ENCODE measurements at regions not wholly inside any gene's neighbourhood (a gene's known extent, or its start where the extent isn't known, plus 50 kb on each side); places are given as distances from the start of the nearest gene placed in this dataset.

DNA sequence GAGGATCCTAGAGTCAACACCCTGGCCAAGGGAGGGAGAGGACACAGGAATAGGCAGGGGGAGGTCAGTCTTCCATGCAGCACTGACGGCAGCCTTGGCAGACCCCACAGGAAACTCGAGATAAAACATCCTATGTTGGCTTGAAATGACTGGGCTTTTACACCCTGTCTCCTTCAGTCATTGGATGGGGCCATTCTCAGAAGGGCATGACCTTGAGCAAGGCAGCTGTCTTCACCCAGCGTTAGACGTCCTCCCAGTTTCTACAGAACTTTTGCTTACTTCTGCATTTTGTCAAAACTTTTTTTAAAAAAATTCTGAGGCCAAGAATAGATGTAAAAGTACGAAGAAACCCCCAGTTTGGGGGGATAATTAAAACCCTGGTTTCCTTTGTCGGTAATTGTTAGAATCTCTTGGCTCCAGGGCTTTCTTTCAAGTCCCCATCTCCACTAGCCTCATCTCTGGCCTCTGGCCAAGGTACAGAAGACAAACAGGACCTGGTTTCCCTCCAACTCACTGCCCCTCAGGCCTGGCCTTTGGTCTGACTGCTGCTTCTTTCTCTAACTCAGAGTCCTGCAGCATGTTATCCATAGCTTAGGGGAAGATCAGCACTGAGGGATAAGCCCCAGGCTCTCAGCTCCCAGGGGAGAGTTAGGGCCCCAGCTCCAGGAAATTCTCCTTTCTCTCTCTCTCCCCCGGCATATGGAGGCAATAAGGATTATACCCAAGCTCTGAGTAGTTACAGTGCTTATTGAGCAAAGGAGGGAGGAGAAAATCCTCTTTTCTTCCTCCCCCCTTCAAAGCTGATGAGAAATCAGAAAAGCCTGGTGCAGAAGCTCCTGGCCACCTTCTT lies 51.6 kb upstream of the KCND3 start:
- DNase-seq: peak; percentile 39

DNA sequence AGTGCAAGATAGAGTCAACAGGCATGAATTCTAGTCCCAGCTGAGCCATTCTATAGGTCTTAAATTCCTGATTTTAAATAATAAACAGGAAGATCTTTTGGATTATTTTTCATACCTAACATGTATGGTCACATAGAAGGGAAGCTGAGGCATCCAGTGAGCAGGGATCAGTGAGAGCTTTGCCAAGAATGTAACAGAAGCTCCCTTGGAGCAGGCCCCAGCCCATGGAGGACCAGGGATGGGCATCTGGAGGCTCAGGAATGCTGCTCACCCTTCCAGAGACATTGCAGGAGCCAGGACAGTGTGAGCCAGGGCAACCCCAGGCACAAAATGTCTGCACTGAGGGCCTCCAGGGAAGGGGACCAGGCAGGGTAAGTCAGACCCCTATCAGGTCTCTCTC lies 54.4 kb upstream of the KCND3 start:
- DNase-seq: no peak

DNA sequence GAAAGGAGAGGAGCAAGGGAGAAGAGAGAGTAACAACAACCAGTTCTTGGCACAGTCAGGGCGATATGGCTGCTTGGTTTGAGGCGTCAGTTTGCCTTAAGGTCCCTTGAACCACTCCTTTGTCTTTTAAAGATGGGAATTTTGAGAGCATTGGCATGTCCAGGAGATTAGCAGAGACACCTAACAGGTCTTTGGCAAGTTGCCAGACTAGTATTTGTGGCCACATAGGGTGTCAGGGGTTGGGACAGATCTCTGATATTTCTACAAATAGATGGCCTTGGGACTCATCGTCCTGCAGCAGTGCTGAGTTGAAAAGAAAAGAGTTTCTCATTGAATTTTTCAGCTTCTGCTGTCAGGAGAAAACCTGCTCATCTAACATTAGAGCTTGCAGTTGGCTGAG lies 55.3 kb upstream of the KCND3 start:
- no peak for DNase-seq

DNA sequence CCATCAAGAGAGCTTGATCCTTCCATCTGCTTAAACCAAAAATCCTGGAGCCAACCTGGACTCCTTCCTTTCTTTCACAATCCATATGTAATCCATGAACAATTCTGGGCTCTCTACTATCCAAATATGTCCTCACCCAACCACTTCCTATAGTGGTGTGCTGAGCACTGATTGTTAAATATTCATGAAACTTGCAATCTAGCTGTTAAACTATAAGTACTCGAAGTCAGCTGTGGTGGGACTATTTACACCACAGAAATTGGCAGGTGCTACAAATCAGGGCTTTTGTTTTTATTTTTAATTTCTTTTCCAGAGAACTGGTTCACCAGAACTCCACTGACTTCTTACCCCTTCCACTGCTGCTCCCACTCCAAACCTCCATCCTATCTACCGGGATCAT lies 57.2 kb upstream of the KCND3 start:
- DNase-seq: no peak

DNA sequence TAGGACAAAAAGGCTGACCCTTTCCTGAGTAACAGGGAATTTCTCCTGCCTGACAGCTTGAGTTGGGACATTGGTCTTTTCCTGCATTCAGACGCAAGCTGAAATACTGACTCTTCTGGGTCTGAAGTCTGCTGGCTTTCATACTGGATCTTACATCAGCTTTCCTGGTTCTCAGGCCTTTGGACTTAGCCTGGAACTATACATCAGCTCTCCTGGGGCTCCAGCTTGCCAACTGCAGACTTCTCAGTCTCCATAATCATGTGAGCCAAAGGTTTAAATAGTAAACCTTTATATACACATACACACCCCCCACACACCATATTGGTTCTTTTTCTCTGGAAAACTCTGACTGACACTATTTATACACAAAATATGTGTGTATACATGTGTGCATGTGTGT lies 59.0 kb upstream of the KCND3 start:
- no peak for DNase-seq

DNA sequence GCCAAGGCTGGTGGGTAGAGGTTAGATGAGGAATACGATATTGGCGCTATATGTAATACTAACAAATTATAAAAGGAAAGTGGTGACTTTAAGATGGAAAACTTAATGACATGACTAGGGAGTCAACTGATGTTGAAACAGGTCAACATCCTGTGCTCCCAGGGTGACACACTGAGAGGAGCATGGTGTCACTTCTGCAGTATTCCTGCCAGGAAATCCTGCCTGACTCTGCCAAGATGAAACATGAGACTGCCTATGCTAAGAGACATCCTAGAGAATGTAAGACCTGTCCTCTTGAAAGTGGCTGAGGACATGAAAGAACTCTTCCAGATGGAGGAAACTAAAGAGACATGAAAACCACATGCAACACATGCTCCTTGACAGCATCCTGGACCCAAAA lies 65.0 kb upstream of the KCND3 start:
- no peak for DNase-seq

DNA sequence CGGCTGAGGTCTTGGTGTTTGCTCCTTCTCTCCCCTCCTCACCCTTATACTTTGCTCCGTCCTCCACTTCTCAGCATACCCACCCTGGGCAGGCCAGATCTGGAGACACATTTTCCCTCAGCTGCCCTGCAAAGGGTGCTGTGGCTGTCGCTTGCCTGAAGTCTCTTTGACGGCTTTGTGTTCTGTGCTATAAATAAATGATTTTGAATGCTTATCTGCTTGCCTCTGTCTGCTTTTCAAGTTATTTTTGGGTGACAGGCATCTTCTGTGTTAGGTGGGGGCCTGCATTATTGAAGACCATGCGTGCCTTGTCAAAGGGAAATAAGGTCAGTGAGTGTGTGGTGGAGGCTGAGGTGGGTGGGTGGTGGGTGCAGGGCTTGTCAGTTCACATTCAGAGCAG lies 66.9 kb upstream of the KCND3 start:
- no peak for DNase-seq

DNA sequence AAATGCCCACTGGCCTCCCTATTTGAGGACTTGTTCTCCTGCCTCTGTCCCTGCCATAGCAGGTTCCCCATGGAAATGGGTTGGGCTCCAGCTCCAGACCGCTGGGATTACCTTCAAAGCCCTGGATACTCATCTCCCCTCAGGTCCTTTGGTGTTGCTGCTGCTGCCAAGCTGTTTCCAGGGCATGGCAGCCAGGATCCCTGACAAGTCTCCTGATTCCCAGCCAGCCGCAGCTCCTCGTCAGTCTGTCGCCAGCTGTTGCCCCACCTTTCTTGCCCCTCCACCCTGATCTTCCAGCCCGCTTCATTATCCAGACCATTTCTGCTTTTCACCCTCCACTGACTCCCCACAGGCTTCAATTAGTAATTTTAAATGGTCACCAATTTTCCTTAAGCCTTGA lies 68.3 kb upstream of the KCND3 start:
- DNase-seq: no peak

DNA sequence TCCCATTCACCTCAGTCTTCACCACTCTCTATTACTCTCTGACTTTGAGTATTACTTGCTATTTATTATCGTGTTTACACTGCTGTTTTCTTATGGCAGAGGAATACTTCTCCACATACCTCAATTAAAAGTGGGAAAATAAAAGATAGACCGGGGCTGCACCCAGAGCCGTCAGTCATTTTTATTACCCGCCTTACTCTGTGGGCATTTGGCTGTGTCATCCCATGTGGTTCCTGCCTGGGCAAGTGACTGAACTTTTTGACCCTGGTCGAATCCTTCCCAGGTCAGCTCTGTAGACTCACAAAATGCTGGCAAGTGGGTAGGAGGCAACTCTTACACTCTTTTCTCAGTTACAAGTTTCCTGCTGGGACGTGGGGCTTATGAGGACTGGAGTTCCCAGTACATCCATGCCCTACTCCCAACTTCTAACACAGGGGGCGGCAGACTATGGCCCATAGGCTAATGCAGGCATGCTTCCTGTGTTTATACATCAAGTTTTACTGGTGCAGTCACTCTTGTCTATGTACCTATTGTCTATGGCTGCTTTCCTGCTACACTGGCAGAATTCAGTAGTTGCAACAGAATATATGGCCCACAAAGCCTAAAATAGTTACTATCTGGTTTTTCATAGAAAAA lies 69.5 kb upstream of the KCND3 start:
- DNase-seq: no peak

DNA sequence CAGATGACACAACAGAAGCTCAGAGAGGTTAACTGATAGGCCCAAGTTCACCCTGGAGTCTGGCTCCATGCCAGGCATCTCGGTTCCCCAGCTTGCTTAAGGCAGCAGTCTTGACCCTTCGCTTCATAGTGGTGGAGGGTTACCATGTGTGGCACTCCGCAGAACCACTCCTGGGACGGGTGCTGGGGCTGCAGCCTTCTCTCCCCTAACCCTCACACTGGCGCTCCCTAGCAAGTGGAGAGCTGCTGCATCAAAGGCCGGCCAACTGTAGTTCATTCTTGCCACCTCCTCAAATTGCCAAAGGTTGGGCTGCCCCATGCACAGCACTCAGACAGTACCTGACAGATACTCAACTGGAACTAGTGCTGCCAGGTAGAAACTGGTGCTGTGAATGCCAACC lies 70.2 kb upstream of the KCND3 start:
- DNase-seq: no peak

DNA sequence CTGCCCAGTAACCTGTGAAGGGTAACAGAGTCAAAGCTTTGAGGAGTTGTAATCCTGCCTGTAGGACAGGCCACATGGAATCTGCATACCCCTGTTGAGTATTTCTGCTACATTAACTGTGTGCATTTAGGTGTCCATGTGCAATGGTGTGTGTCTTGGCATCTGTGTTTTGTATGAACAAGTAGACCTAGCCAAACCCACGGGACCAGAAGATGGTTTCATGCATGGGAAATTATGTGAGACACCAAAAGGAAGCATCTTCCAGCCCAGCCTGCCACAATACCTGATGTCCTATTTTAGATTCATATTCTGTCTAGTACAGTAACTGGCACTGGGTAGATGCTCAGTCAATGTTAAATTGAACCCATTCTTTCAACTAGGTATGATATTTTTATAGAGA lies 70.8 kb upstream of the KCND3 start:
- DNase-seq: no peak

DNA sequence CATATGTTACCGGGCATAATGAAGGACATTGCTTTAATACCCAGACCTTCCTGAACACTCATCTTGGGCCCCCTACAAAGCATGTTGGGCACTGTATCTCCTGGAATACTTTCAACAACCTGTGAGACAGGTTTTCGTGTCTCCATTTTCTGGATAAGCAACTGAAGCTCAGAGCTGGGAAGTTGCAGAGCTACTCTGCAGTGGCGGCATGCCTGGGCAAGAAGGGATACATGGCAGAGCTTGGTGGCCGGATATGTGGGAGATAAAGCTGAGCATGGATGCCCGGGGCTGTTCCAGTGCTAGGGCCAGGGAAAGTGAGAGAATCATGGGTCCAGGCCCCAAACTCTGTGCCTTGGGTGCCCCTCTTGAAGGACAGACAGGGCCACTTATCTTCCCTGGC lies 71.6 kb upstream of the KCND3 start:
- DNase-seq: no peak

DNA sequence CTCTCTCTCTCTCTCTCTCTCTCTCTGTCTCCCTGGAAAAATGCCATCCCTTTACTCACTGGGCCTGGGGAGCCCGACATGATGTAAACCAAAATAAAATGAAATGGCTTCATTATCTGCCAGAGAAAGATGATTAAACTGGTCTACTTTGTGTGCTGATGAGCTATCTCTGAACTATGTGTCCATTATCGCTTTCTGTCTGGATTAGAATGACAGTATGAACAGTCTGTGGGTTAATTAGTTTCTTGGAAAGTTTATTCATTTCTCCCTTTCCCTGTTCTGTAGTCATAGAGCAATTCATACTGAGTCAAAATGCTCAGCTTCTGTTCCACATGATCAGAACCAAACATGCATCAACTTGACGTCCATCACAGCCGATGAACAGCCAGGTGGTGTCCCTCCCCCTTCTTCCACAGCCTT lies 72.4 kb upstream of the KCND3 start:
- no peak for DNase-seq

DNA sequence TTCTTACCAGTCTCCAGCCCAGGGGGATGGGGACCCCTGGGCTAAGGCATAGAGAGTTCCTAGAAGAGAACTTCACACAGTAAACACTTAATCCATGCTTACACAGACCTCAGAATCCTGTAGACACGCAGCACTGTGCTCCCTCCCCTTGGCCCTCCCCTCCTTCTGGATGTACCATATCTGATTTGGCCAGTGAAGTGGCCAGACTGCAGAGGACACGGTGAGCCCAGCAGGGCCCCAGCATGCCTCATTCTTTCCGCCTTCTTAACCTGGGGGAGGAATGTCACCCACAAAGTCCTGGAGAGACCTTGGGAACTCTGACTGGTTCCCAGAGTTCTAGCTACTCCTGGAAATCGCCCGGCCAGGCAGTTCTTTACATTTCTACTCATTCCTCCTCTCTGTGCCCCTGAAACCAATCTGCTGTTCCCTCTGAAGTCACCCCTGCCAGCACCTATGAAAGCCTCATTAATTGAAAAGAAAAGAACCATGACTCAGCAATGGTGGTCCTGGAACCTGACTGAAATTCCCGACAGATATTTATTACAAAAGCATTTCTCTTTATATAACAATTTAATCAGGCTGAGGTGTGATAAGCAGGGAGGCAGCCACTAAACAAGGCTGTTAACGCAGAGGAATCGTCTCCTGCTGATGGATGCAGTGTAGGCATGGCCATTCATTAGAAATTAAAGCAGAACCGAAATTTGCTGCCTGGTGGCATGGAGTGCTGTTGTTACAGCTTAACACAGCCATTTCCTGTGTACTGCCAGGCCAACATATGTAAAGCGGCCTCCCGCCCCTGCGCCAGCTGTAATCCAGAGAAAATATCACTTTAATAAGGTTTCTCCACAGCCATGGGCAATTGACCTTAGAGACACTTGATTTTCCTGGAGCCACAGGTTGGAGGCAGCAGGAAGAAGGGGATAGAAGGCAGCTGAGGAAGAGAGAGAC lies 74.6 kb upstream of the KCND3 start:
- no peak for DNase-seq

DNA sequence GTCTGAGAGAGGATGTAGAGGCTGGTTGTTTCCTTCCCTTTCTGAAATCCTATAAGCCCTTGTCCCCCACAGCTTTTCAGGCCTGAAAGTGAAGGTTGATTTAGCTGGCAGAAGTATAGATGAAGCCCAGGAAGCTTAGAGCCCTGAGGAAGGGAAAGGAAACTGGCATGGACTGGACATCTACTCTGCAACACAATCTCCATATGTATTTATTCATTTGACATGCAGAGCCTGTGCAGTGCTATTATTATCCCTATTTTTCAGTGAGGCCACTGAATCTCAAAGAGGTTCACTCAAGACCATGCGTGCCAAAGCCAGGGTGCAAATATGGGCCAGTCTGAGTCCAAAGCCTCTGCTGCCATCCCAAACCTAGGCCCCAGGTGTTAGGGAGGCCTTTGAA lies 78.5 kb upstream of the KCND3 start:
- DNase-seq: no peak

DNA sequence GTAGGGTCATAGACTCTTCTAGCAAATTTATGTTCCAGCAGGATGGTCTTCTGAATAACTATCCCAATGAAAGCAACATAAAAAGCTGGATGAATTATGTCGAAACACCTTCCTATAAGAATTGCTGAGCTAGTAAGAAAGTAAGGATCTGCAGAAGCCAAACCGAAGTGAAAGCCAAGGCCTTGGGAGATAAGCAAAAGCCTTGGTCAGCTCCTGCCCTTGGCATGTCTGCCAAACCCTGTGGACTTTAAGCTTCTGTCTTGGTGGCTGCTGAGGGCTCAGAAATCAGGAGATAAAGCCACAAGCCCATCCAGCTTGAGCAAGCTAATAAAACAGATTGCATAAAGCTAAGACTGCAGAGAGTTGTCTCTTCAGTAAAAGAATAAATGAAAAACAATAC lies 81.2 kb upstream of the KCND3 start:
- no peak for DNase-seq

DNA sequence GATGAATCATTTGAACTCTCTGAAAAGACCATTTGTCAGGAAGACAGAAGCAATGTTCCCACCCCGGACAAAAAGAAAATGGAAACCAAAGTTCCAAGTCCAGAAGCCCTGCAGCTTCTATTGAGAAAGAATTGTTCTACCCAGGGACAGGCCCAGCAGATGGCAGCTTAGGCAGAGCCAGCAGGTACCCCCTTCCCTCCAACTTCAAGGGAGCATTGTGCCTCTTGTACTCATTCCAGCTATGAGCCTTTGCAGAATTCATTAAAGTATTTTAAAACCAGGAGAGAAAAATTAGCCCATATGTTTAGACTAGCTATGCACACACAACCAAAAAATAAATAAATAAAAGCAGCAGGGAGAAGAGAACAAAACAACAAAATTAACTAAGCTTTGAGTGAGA lies 85.2 kb upstream of the KCND3 start:
- no peak for DNase-seq

DNA sequence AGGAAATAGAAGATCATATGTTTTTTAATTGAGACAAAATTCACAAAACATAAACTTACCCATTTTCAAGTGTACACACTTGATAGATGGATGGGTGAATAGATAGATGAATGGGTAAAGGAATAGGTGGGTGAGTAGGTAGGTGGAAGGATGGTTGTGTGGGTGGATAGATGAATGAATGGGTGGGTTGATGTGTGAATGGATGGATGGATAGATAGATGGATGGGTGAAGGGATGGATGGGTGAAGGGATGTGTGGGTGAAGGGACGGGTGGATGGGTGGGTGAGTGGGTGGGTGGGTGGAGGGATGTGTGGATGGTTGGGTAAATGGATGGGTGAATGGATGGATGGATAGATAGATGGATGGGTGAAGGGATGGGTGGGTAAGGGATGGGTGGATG lies 86.1 kb upstream of the KCND3 start:
- DNase-seq: no peak

DNA sequence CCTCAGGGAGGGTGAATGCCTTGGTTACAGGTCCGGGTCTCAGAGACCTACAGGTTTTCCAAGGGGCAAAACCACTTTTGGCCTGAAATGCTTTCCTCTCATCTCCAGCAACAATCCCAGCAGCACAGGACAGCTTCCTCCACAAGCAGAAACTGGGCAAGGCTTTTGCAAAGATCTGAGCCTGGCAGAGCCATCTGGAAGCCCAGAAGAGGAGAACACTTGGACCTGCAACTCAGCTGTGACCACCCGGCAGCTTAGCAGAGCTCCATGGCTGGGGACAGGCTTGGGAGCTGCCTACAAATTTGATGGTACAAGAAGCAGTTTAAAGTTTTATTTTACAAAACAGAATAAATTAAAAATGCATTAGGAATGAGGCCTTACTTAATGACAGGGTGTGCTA lies 90.0 kb upstream of the KCND3 start:
- no peak for DNase-seq

DNA sequence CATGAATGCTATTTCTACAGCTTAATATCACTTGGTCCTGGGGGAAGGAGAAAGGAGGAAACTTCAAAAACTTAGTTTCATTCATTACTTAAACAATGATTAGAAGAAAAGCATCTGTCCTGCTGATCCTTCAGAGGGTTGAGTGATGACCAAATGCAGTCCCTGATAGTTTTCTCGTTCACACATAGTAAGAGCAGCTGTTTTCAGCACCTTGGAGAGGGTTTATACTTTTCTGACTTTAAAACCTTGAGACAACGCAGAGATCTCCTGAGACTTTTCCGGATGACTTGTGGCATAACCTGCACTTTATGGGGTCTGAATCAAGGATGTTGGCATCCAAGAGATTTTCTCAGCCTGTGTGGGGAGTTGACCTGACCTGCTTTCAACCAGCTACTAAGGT lies 94.0 kb upstream of the KCND3 start:
- DNase-seq: no peak

DNA sequence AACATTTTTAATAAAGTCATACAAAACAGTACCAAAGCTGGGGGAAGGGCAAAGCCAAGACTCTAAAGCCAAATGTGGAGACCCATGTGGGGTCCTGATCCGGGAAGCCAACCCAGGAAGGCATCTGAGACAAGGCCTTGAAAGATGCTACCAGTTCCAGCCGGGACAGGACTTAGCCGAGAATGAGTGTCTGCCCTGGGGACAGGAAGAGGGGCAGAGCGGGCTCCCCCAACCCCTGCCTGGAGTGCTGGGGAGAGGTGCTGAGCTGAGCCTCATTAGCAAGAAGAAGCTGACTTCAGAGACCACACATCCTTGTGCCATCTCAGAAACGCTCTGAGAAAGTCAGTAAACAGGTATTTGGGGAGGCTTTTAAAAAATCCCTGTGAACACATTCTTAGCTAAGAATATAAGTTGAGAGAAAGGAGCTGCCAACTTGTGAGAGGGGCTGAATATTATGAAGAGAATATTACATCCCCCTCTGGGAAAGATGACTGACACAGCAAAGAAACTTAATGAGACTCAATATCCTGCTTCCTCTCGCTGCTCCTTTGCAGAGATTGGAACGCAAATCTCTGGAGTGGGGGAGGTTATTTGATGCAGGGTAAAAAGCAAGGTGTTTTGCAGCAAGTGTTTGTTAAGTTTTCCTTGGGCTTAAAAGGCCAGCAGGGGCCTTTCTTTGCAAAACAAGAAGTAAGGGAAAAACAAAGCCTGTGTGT lies 103.3 kb upstream of the KCND3 start:
- DNase-seq: no peak

DNA sequence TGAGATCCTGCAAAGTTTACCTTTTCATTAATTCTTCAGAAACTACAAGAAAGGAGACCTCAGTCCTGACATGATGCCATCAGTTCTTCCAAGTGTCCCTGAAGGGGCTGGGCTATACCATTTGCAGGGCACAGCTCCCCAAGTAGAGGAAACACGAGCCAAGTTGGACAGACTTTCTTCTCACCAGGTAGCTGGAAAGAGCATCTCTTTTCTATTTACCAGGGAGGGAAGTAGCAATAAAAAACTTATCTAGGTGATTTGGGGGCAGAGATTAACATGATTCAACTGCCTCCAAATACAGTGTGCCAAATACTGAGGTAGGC lies 103.9 kb upstream of the KCND3 start:
- no peak for DNase-seq

DNA sequence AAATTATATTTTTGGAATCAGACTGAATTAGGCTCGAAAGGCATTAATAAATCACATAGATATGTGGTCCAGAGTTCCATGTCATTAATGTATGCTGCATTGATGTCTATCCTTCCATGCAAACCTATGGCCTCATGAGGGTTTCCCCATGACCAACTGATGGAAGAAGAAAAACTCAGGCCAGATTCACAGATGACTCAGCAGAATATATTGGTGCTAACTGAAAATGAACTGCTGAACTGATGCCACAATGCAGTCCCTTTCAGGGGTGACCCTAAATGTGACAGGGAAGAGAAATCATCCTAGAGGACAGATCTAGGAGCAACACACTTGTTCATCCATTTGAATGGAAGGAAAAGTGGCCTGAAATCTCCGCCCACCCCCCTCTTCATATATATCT lies 110.5 kb upstream of the KCND3 start:
- no peak for DNase-seq

All from skin of body (tissue), 1 donor.